Activated CD8-positive, alpha-beta memory T cell treated with anti-CD3 and anti-CD28 coated beads, Interleukin-2, amount 50 U/mL, for 48 hours (primary cell): ENCODE measurements at regions not wholly inside any gene's neighbourhood (a gene's known extent, or its start where the extent isn't known, plus 50 kb on each side); places are given as distances from the start of the nearest gene placed in this dataset.
"Not testable (repeated sequence)": the region's sequence is repeated elsewhere in the genome, so short reads cannot be mapped to it uniquely, and the experiment has no call there.

ENCODE experiments used
- DNase-seq: peaks from one replicate; pipeline ENCODE4 v3.0.0-alpha.2; 2020

GRCh38 chr10:84571146-84571545, 242.8 kb downstream of the CCSER2 start:
- no peak for DNase-seq

GRCh38 chr10:84574102-84574501, 245.7 kb downstream of the CCSER2 start:
- DNase-seq, result no peak

DNA sequence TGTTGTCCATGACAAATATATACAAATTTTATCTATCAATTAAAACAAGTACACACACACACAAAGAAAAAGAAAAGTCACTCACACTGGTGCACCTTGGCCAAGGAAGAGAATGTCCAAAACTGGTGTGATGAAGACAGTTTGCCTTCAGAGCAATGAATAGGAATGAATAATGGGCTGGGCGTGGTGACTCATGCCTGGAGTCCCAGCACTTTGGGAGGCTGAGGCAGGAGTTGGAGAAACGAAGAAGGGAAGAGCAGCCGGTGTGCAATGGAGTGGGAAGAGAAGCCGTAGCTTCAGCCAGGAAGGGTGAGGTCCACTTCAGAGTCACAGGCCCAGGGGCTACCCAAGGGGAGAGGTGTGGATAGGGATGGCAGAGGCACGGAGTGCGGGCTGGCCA, 253.6 kb downstream of the CCSER2 start:
- no peak for DNase-seq

- no peak for DNase-seq
Measured at GRCh38 chr10:84583501-84583900, 255.1 kb downstream of the CCSER2 start.

GRCh38 chr10:84587789-84588188, 259.4 kb downstream of the CCSER2 start:
- DNase-seq, result no peak

GRCh38 chr10:84588426-84588825, 260.0 kb downstream of the CCSER2 start:
- DNase-seq, result no peak

GRCh38 chr10:84588971-84589370, 260.6 kb downstream of the CCSER2 start:
- DNase-seq, result no peak

DNA sequence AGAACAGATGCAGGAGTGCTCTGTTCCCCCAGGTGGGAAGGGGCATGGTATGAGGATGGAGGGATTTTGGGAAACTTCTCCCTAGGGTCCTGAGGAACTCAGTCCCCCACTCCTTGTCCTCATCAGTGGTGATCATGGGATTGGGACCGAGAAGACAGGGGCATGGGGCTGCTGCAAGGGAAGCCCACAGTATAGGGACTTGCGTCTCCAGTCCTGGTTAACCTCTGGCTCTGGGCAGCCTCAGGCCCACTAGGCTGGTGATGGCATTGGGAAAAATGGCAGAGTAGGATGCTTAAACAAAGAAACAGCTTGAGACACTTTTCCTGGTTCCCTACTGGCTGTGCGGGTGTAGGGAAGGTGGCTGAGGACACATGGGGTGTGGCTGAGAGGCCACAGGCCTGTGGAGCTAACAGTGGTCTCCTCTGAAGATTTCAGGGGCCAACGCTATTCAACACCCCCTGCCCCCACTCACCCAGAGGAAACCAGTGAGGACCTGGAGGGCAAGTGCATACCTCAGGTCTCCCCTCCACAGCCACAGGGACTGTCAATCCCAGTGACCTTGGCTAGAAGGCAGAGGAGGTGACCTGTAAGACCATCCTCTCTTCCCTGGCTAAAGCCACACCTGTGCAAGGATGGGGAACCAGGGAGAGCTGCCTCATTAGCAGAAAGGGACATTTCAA, 261.3 kb downstream of the CCSER2 start:
- DNase-seq, result no peak

GRCh38 chr10:84590327-84591193, 262.2 kb downstream of the CCSER2 start:
- DNase-seq, result no peak

- no peak for DNase-seq
Measured at GRCh38 chr10:84593506-84593905, 265.1 kb downstream of the CCSER2 start.

DNA sequence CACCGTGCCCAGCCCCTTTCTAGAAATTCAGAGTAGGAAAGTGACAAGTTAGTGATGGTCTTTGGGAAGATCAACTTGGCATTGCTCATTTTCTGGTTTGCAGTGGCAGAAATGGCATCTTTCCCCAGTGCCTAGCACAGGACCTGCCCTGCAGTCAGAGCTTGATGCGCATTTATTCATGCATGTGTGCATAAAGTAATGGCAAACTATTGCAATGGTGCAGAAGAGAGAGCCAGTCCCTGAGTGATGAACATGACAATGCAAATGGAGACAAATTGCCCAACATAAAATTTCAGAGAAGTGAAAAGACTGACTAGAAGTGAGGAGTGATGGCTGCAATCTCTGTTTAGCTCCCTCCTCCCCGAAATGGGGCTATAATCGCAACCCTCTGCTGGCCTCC, 268.2 kb downstream of the CCSER2 start:
- DNase-seq, result no peak

GRCh38 chr10:84599254-84599653, 270.9 kb downstream of the CCSER2 start:
- DNase-seq, result no peak

DNA sequence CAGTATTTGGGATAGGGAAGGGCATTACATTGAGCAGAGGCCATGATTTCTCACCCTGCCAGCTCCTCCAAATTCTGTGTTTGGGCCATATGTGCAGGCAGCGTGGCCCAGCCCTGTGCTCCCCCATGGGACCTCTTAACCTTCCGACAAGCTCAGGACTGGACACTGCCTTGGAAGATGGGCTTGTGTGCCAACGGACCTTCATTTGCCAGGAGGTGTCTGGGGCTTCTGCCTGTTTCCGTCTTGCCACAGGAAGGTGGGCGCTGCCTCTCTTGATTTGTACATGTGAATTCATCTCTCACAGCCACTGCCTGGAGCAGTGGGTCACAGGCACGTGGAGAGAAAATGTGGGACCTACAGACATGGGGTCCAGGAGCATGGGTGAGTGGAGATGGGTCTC, 272.6 kb downstream of the CCSER2 start:
- DNase-seq, result no peak

DNA sequence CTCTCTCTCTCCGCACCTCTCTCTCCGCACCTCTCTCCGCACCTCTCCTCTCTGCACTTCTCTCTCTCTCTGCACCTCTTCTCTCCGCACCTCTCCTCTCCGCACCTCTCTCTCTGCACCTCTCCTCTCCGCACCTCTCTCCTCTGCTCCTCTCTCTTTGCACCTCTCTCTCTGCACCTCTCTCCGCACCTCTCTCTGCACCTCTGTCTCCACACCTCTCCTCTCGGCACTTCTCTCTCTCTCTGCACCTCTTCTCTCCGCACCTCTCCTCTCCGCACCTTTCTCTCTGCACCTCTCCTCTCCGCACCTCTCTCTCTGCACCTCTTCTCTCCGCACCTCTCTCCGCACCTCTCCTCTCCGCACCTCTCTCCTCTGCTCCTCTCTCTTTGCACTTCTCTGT, 274.2 kb downstream of the CCSER2 start:
- not testable (repeated sequence) for DNase-seq

- no peak for DNase-seq
Measured at GRCh38 chr10:84603971-84604370, 275.6 kb downstream of the CCSER2 start.

- DNase-seq, result no peak
Measured at GRCh38 chr10:84605802-84606201, 277.4 kb downstream of the CCSER2 start.

DNA sequence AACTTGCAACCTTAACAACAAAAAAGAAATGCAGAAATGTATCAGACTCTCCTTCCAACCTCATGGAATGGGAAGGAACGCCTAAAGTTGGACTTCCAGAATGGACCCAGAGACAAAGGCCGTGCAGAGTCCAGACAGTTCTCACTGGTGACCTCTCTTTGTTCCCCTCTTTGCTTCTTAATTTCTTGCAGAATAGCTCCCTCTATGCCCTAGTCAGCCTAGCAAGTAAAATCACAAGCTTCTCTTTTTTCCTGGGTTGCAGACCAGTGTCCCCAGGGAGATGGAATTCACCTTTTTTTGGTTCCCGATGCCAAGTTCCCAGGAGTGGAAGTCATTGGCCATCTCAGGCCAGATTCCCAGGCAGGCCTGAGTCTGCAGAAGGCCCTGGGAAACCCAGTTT, 278.0 kb downstream of the CCSER2 start:
- DNase-seq, result no peak

DNA sequence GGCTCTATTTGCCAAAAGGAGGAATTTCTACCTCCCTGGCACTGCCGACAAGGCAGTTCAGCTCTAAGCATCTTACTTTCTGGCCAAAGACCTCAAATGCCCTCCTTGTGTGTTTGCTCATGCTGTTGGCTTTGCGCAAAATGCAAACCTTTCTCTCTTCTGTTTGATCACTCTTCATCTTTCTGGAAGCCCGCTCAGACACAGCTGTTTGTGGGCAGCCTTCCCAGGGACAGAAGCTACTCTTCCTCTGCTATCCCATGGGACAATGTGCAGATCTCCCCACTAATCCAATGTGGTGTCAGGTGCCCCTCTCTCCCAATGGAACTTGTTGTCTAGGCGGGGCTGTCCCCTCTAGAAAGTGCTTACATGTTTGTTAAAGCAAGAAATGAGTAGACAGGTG, 278.7 kb downstream of the CCSER2 start:
- no peak for DNase-seq

DNA sequence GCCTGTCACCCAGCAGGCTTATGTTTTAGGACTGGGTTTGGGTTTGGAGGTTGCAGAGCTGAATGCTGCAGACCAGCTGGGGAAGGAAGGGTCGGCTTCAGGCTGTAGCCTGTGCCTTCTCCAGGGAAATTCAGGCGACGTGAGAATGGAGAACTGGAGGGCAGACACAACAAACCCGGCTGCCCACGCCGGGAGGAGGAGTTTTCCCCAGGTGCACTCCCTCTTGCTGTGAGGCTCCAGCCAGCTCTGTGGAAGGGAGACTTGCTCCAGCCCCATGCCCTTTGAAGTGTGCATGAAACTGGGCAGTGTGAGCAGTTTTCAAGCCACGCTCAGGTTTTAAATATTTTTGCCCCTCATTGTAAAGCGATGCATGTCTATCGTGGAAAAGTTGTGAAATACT, 279.1 kb downstream of the CCSER2 start:
- no peak for DNase-seq

DNA sequence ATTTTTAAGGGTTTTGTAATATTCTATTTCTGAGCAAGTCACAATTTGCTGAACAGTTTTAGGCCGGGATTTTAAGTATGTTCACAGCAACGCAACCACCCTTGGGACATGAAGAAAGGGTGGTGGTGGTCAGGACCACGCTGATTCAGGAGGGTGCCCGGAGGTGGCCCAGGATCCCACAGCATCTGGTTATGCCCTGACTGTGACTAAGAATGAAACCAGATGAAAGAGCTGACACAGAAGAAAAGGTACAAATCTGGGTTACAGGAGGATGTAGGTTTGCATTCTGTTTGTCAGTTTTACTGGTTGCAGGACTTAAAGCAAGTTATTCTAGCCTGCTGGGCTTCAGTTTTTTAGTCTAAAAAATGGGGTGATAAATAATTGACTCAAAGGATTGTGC, 279.7 kb downstream of the CCSER2 start:
- DNase-seq, result no peak

DNA sequence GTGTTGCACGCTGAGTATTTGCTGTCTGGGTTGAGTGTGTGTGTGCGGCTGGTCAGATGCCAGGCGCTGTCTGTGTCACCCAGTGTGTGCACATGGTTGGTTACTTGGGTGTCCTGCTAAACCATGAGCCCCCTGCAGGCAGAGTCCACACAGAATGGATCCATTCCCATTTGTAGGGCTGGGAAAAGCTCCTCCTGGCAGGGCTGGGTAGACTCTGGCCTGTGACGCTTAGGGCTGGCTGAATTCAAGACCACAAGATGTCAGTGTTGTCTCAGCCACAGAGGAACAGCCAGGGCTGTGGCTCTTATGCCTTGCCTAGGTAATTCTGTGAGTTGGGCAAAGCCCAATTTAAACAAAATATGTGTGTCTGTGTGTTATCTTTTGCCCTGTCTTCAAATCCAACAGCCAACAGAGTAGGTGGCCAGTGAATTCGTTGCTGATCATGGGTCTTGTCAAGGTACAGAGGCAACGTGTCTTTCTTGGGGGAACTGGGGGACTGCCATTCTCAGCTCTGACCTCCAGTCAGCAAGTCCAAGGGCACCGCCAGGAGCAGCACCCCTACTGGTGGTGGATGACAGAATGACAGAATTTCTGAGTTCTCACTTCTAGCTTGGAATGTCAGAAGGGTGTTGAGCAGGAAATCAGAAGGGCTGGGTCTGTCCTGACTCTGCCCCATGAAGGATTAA, 285.1 kb downstream of the CCSER2 start:
- DNase-seq, result no peak

DNA sequence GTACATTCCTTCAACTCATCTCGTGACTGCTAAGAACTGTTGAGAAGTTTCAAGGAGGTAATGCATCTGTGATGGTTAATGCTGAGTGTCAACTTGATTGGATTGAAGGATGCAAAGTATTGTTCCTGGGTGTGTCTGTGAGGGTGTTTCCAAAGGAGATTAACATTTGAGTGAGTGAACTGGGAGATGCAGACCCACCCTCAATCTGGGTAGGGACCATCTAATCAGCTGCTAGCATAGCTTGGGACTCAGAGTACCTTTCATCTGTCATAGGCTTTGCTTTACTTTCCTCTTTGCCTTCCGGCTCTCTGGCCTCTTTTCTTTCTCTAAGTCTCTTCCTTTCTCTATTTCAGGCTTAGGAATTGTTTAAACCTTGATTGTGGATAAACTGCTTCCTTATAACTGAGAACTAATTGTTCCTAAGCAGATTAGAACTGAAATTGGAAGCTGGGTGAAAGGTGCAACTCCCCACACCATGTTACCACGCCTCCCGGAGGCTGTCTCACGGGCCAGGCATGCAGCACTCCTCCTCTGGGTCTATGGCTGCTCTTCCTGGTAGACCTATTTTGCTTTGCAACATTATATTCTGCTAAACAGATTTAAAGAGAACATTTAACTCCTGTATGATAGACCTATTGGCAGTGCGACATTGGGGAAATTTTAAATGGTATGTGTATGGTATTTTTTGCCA, 298.2 kb downstream of the CCSER2 start:
- no peak for DNase-seq

DNA sequence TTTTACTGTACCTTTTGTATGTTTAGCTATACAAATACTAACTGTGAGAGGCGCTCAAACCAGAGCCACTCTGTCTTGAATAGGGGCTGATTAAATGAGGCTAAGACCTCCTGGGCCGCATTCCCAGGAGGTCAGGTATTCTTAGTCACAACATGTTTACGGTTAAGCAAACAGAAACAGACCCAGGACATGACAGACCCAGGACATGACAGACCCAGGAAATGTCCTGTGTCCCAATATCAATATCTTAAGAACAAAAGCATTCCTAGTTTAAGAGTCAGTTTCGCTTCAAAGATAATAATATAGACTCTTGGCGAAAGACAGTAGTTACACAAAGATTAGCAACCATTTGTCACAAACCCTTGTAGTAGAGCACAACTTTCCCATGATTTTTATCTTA, 304.5 kb downstream of the CCSER2 start:
- no peak for DNase-seq
